ENCODE measurements at regions not wholly inside any gene's neighbourhood (a gene's known extent, or its start where the extent isn't known, plus 50 kb on each side); places are given as distances from the start of the nearest gene placed in this dataset.

GRCh38 chr6:6924708-6925107, 183.1 kb upstream of the RREB1 start:
- Histone ChIP-seq H3K36me3 (ENCODE audit: control insufficient read depth in 3 of 3, insufficient read depth in 2 of 3, low read depth in 1 of 3, low read length in 3 of 3) (no peaks in the 10 kb centered on the region), H3K27me3 (ENCODE audit: control insufficient read depth in 3 of 3, insufficient read depth in 3 of 3, low read length in 3 of 3) (no peaks in the 10 kb centered on the region), H3K9me3 (ENCODE audit: control insufficient read depth in 2 of 2, insufficient read depth in 1 of 2, low read depth in 1 of 2, low read length in 1 of 2) (peaks cover 0 to 9% of the 10 kb centered on the region in 2 donors), H3K4me1 (ENCODE audit: control insufficient read depth in 3 of 3, insufficient read depth in 2 of 3, low read depth in 1 of 3, low read length in 2 of 3) (no peaks in the 10 kb centered on the region), H3K27ac (ENCODE audit: low read depth in 1 of 3, low read length in 2 of 3) (no peak overlapping the region), H3K4me3 (ENCODE audit: low read depth in 1 of 3, low read length in 3 of 3) (no peak overlapping the region)
- FAIRE-seq, result no peak
- no peak for DNase-seq
- 86 to 93% (median 86%) methylated on average over 5 of the region's 5 CpGs for WGBS, 3 donors

GRCh38 chr6:6925391-6926164, 182.2 kb upstream of the RREB1 start:
- Histone ChIP-seq H3K9me3 (ENCODE audit: control insufficient read depth in 2 of 2, insufficient read depth in 1 of 2, low read depth in 1 of 2, low read length in 1 of 2) (peaks cover 0 to 9% of the 10 kb centered on the region in 2 donors), H3K36me3 (ENCODE audit: control insufficient read depth in 3 of 3, insufficient read depth in 2 of 3, low read depth in 1 of 3, low read length in 3 of 3) (no peaks in the 10 kb centered on the region), H3K27ac (ENCODE audit: low read depth in 1 of 3, low read length in 2 of 3) (no peak overlapping the region), H3K4me1 (ENCODE audit: control insufficient read depth in 3 of 3, insufficient read depth in 2 of 3, low read depth in 1 of 3, low read length in 2 of 3) (no peaks in the 10 kb centered on the region), H3K27me3 (ENCODE audit: control insufficient read depth in 3 of 3, insufficient read depth in 3 of 3, low read length in 3 of 3) (no peaks in the 10 kb centered on the region), H3K4me3 (ENCODE audit: low read depth in 1 of 3, low read length in 3 of 3) (no peak overlapping the region)
- DNase-seq, result no peak
- 84 to 92% (median 88%) methylated on average over 10 of the region's 10 CpGs for WGBS, 3 donors
- no peak for FAIRE-seq

- no peaks in the 10 kb centered on the region for H3K4me1 ChIP-seq (ENCODE audit: control insufficient read depth in 3 of 3, insufficient read depth in 2 of 3, low read depth in 1 of 3, low read length in 2 of 3)
- no peak for FAIRE-seq
- no peaks in the 10 kb centered on the region for H3K27me3 ChIP-seq (ENCODE audit: control insufficient read depth in 3 of 3, insufficient read depth in 3 of 3, low read length in 3 of 3)
- H3K36me3 ChIP-seq (ENCODE audit: control insufficient read depth in 3 of 3, insufficient read depth in 2 of 3, low read depth in 1 of 3, low read length in 3 of 3), result no peaks in the 10 kb centered on the region
- WGBS, 3 donors, result 79 to 88% (median 83%) methylated on average over 7 of the region's 7 CpGs
- no peak overlapping the region for H3K4me3 ChIP-seq (ENCODE audit: low read depth in 1 of 3, low read length in 3 of 3)
- H3K9me3 ChIP-seq (ENCODE audit: control insufficient read depth in 2 of 2, insufficient read depth in 1 of 2, low read depth in 1 of 2, low read length in 1 of 2), result peaks cover 0 to 6% of the 10 kb centered on the region in 2 donors
- DNase-seq, result no peak
- no peak overlapping the region for H3K27ac ChIP-seq (ENCODE audit: low read depth in 1 of 3, low read length in 2 of 3)
These were observed 180.9 kb upstream of the RREB1 start for GRCh38 chr6:6926856-6927255.

GRCh38 chr6:6927521-6928361, 180.0 kb upstream of the RREB1 start:
- Histone ChIP-seq H3K27ac (ENCODE audit: low read depth in 1 of 3, low read length in 2 of 3) (no peak overlapping the region), H3K36me3 (ENCODE audit: control insufficient read depth in 3 of 3, insufficient read depth in 2 of 3, low read depth in 1 of 3, low read length in 3 of 3) (no peaks in the 10 kb centered on the region), H3K4me1 (ENCODE audit: control insufficient read depth in 3 of 3, insufficient read depth in 2 of 3, low read depth in 1 of 3, low read length in 2 of 3) (no peaks in the 10 kb centered on the region), H3K4me3 (ENCODE audit: low read depth in 1 of 3, low read length in 3 of 3) (no peak overlapping the region), H3K9me3 (ENCODE audit: control insufficient read depth in 2 of 2, insufficient read depth in 1 of 2, low read depth in 1 of 2, low read length in 1 of 2) (no peaks in the 10 kb centered on the region), H3K27me3 (ENCODE audit: control insufficient read depth in 3 of 3, insufficient read depth in 3 of 3, low read length in 3 of 3) (no peaks in the 10 kb centered on the region)
- FAIRE-seq (no peak), DNase-seq (no peak)
- 64 to 74% (median 71%) methylated on average over 20 of the region's 20 CpGs for WGBS, 3 donors

- Histone ChIP-seq H3K27me3 (ENCODE audit: control insufficient read depth in 3 of 3, insufficient read depth in 3 of 3, low read length in 3 of 3) (no peaks in the 10 kb centered on the region), H3K4me1 (ENCODE audit: control insufficient read depth in 3 of 3, insufficient read depth in 2 of 3, low read depth in 1 of 3, low read length in 2 of 3) (no peaks in the 10 kb centered on the region), H3K4me3 (ENCODE audit: low read depth in 1 of 3, low read length in 3 of 3) (no peak overlapping the region), H3K9me3 (ENCODE audit: control insufficient read depth in 2 of 2, insufficient read depth in 1 of 2, low read depth in 1 of 2, low read length in 1 of 2) (no peaks in the 10 kb centered on the region), H3K36me3 (ENCODE audit: control insufficient read depth in 3 of 3, insufficient read depth in 2 of 3, low read depth in 1 of 3, low read length in 3 of 3) (no peaks in the 10 kb centered on the region), H3K27ac (ENCODE audit: low read depth in 1 of 3, low read length in 2 of 3) (no peak overlapping the region)
- WGBS, 3 donors, result 80 to 91% (median 88%) methylated on average over 9 of the region's 9 CpGs
- FAIRE-seq (no peak), DNase-seq (no peak)
These were observed 177.4 kb upstream of the RREB1 start for GRCh38 chr6:6930223-6930880.

DNA sequence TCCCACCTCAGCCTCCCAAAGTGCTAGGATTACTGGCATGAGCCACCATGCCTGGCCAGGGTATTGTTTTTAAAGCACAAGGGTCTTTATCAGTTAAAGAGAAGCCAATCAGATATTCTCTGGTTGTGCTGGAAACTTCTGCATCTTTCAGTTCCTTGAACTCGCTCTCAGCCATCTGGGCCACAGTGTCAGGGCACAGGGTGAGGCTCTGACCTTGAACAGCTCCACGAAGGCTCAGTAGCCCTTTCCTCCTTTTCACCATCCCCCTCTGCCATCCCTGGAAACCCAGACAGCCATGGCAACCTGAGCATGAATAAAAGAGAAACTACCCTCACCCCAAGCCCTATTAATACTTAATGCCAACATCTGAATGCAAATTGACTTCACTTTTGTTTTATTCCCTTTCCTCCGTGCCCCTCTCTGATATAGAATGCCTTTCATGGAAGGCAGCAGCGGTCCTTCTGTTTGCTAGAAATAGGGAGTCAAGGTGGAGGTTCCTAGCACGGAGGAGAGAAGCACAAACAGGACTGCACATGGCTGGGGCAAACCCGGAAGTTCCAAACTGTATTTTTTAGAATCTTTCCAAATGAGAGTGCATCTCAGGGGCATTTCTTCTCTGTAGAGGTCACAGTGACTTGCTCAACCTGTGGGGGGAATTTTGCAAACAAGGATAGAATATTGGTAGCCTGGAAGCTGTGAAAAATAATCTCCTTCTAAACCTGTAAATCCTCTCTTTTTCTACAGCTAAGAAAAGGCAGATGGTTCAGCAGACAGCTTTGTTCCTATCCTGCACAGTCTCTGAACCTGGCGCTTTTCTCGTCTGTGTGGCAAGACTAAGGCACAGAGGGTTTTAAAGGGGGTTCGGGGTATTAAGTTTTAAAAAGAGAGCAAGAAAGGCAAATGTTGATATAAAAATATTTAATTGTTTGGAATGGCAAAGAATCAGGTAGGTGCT, 176.4 kb upstream of the RREB1 start:
- Histone ChIP-seq H3K27ac (ENCODE audit: low read depth in 1 of 3, low read length in 2 of 3) (no peak overlapping the region), H3K4me3 (ENCODE audit: low read depth in 1 of 3, low read length in 3 of 3) (no peak overlapping the region), H3K27me3 (ENCODE audit: control insufficient read depth in 3 of 3, insufficient read depth in 3 of 3, low read length in 3 of 3) (no peaks in the 10 kb centered on the region), H3K9me3 (ENCODE audit: control insufficient read depth in 2 of 2, insufficient read depth in 1 of 2, low read depth in 1 of 2, low read length in 1 of 2) (no peaks in the 10 kb centered on the region), H3K4me1 (ENCODE audit: control insufficient read depth in 3 of 3, insufficient read depth in 2 of 3, low read depth in 1 of 3, low read length in 2 of 3) (no peaks in the 10 kb centered on the region), H3K36me3 (ENCODE audit: control insufficient read depth in 3 of 3, insufficient read depth in 2 of 3, low read depth in 1 of 3, low read length in 3 of 3) (no peaks in the 10 kb centered on the region)
- peak in 1 of 2 donors; percentile 8 for DNase-seq
- WGBS, 3 donors, result 55 to 72% (median 60%) methylated on average over 9 of the region's 9 CpGs
- no peak for FAIRE-seq

DNA sequence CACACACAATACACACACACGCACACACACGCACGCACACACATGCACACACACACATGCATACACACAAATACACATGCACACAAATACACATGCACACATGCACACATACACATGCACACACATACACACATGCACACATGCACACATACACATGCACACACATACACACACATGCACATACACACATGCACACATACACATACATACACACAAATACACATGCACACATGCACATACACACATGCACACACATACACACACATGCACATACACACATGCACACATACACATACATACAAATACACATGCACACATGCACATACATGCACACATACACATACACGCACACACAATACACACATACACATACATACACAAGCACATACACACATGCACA, 175.4 kb upstream of the RREB1 start:
- no peaks in the 10 kb centered on the region for H3K9me3 ChIP-seq (ENCODE audit: control insufficient read depth in 2 of 2, insufficient read depth in 1 of 2, low read depth in 1 of 2, low read length in 1 of 2)
- no peak for DNase-seq
- H3K27me3 ChIP-seq (ENCODE audit: control insufficient read depth in 3 of 3, insufficient read depth in 3 of 3, low read length in 3 of 3), result no peaks in the 10 kb centered on the region
- H3K4me1 ChIP-seq (ENCODE audit: control insufficient read depth in 3 of 3, insufficient read depth in 2 of 3, low read depth in 1 of 3, low read length in 2 of 3), result no peaks in the 10 kb centered on the region
- no peak for FAIRE-seq
- 42 to 77% (median 71%) methylated on average over 4 of the region's 4 CpGs for WGBS, 3 donors
- no peaks in the 10 kb centered on the region for H3K36me3 ChIP-seq (ENCODE audit: control insufficient read depth in 3 of 3, insufficient read depth in 2 of 3, low read depth in 1 of 3, low read length in 3 of 3)
- H3K4me3 ChIP-seq (ENCODE audit: low read depth in 1 of 3, low read length in 3 of 3), result no peak overlapping the region
- no peak overlapping the region for H3K27ac ChIP-seq (ENCODE audit: low read depth in 1 of 3, low read length in 2 of 3)

DNA sequence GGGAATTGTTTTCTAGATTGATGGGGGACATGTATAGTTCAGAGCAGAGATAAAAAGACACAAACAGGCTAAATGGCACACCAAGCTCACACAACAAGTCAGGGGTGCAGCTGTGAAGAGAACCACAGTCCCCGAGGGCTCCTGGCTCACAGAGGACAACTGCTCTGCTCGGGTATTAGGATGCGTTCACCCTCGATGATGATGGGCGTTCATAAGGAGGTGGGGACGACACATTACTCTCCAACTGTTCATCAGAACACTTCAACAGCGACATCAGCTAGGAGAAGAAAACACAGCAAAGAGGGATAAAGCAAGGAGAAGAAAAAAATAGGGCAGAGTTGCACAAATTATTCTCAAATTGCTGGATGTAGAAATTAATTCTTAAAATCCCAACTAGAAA, 174.8 kb upstream of the RREB1 start:
- WGBS, 3 donors, result 70 to 81% (median 73%) methylated on average over 7 of the region's 7 CpGs
- Histone ChIP-seq H3K4me3 (ENCODE audit: low read depth in 1 of 3, low read length in 3 of 3) (no peak overlapping the region), H3K9me3 (ENCODE audit: control insufficient read depth in 2 of 2, insufficient read depth in 1 of 2, low read depth in 1 of 2, low read length in 1 of 2) (no peaks in the 10 kb centered on the region), H3K27me3 (ENCODE audit: control insufficient read depth in 3 of 3, insufficient read depth in 3 of 3, low read length in 3 of 3) (no peaks in the 10 kb centered on the region), H3K4me1 (ENCODE audit: control insufficient read depth in 3 of 3, insufficient read depth in 2 of 3, low read depth in 1 of 3, low read length in 2 of 3) (no peaks in the 10 kb centered on the region), H3K27ac (ENCODE audit: low read depth in 1 of 3, low read length in 2 of 3) (no peak overlapping the region), H3K36me3 (ENCODE audit: control insufficient read depth in 3 of 3, insufficient read depth in 2 of 3, low read depth in 1 of 3, low read length in 3 of 3) (no peaks in the 10 kb centered on the region)
- FAIRE-seq (no peak), DNase-seq (no peak)

All from small intestine (tissue), 7 donors.